Hepatocyte (in vitro differentiated cells): ENCODE measurements at regions not wholly inside any gene's neighbourhood (a gene's known extent, or its start where the extent isn't known, plus 50 kb on each side); places are given as distances from the start of the nearest gene placed in this dataset.
A peak's percentile ranks its signal among the peaks of the same experiment; 100 is the strongest.

Experiments used
- DNase-seq: peaks from one replicate; pipeline ENCODE4 v3.0.0-alpha.2; 2016; ENCODE audit warnings: low spot score
- H2AFZ ChIP-seq: fragments of 200-600 bp; sonication (generic); 2 replicates; pipeline ENCODE4 v1.6.0; 2016; ENCODE audit warnings: antibody characterized with exemption, mild to moderate bottlenecking
- H3K27ac ChIP-seq: fragments of 200-600 bp; sonication (generic); 2 replicates; pipeline ENCODE4 v1.5.1; 2016; ENCODE audit warnings: mild to moderate bottlenecking
- H3K27me3 ChIP-seq: fragments of 200-600 bp; sonication (generic); 2 replicates; pipeline ENCODE4 v1.6.1; 2016
- H3K36me3 ChIP-seq: fragments of 200-600 bp; sonication (generic); replicated peaks from 2 replicates; pipeline ENCODE4 v1.5.1; 2016; ENCODE audit warnings: low read depth; ENCODE audit not compliant: insufficient read depth
- H3K4me1 ChIP-seq: fragments of 200-600 bp; sonication (generic); 2 replicates; pipeline ENCODE4 v1.5.1; 2016; ENCODE audit warnings: mild to moderate bottlenecking, moderate library complexity; ENCODE audit not compliant: insufficient read depth
- H3K4me2 ChIP-seq: fragments of 200-600 bp; sonication (generic); 2 replicates; pipeline ENCODE4 v1.6.0; 2016
- H3K4me3 ChIP-seq: fragments of 200-600 bp; sonication (generic); 2 replicates; pipeline ENCODE4 v1.5.1; 2016; ENCODE audit warnings: mild to moderate bottlenecking
- H3K79me2 ChIP-seq: fragments of 200-600 bp; sonication (generic); 2 replicates; pipeline ENCODE4 v1.6.0; 2017; ENCODE audit warnings: mild to moderate bottlenecking
- H3K9me2 ChIP-seq: fragments of 200-600 bp; sonication (generic); replicated peaks from 2 replicates; pipeline ENCODE4 v1.6.0; 2017; ENCODE audit warnings: mild to moderate bottlenecking; ENCODE audit not compliant: insufficient read depth
- H3K9me3 ChIP-seq: fragments of 200-600 bp; sonication (generic); 2 replicates; pipeline ENCODE4 v1.5.1; 2016; ENCODE audit warnings: low read depth, mild to moderate bottlenecking
- H4K20me1 ChIP-seq: fragments of 200-600 bp; sonication (generic); 2 replicates; pipeline ENCODE4 v1.6.0; 2016; ENCODE audit warnings: mild to moderate bottlenecking; ENCODE audit not compliant: insufficient read depth, poor library complexity, severe bottlenecking
- CTCF ChIP-seq: fragments of 200-600 bp; sonication (generic); IDR thresholded peaks from 2 replicates; pipeline ENCODE4 v1.5.1; 2016; ENCODE audit warnings: antibody characterized with exemption, mild to moderate bottlenecking; ENCODE audit not compliant: poor library complexity
- EZH2 ChIP-seq: fragments of 200-600 bp; sonication (generic); IDR thresholded peaks from 2 replicates; pipeline ENCODE4 v1.6.1; 2016; ENCODE audit warnings: antibody characterized with exemption, mild to moderate bottlenecking, borderline replicate concordance
- EZH2phosphoT487 ChIP-seq: fragments of 200-600 bp; sonication (generic); IDR thresholded peaks from one replicate; pipeline ENCODE4 v1.6.1; 2018; ENCODE audit warnings: antibody characterized with exemption, mild to moderate bottlenecking, low read depth, moderate library complexity; ENCODE audit not compliant: unreplicated experiment, severe bottlenecking
- WGBS: methylation state at CpG from one replicate; pipeline ENCODE4 v1.1.6; 2016; ENCODE audit warnings: low lambda C conversion rate; ENCODE audit errors: missing lambda C conversion rate; 5-methylcytosine and 5-hydroxymethylcytosine counted together

GRCh38 chr5:75885849-75886596 lies 168.8 kb upstream of the POC5 start:
- Histone ChIP-seq H3K79me2 (no peaks in the 10 kb centered on the region), H3K9me3 (no peaks in the 10 kb centered on the region), H3K36me3 (no peaks in the 10 kb centered on the region), H3K27ac (no peak overlapping the region), H3K27me3 (no peaks in the 10 kb centered on the region), H3K4me1 (no peaks in the 10 kb centered on the region), H3K4me2 (no peak overlapping the region), H4K20me1 (no peaks in the 10 kb centered on the region), H2AFZ (no peak overlapping the region), H3K4me3 (no peak overlapping the region), H3K9me2 (no peaks in the 10 kb centered on the region)
- DNase-seq: peak; percentile 30
- WGBS: 52% methylated on average over 2 of the region's 2 CpGs
- TF ChIP-seq EZH2: no peak
- TF ChIP-seq EZH2phosphoT487: no peak
- TF ChIP-seq CTCF: peak; percentile 35

GRCh38 chr5:75885321-75885720 lies 168.1 kb upstream of the POC5 start:
- WGBS: 92% methylated on average over 1 of the region's 1 CpG

GRCh38 chr5:75869891-75870290 lies 152.7 kb upstream of the POC5 start:
- WGBS: 81% methylated on average over 2 of the region's 2 CpGs
- H4K20me1 ChIP-seq: no peaks in the 10 kb centered on the region
- H2AFZ ChIP-seq: no peak overlapping the region

More at GRCh38 chr5:75885321-75885720, 168.1 kb upstream of the POC5 start:
- Histone ChIP-seq H3K27me3 (no peaks in the 10 kb centered on the region), H3K9me3 (no peaks in the 10 kb centered on the region), H3K4me3 (no peak overlapping the region), H3K4me2 (no peak overlapping the region), H3K79me2 (no peaks in the 10 kb centered on the region), H3K4me1 (no peaks in the 10 kb centered on the region), H3K36me3 (no peaks in the 10 kb centered on the region), H3K9me2 (no peaks in the 10 kb centered on the region), H3K27ac (no peak overlapping the region), H2AFZ (no peak overlapping the region), H4K20me1 (no peaks in the 10 kb centered on the region)
- TF ChIP-seq EZH2 (no peak), CTCF (no peak), EZH2phosphoT487 (no peak)
- no peak for DNase-seq

More at GRCh38 chr5:75869891-75870290, 152.7 kb upstream of the POC5 start:
- Histone ChIP-seq H3K79me2 (no peaks in the 10 kb centered on the region), H3K9me2 (no peaks in the 10 kb centered on the region), H3K4me1 (no peaks in the 10 kb centered on the region), H3K27me3 (no peaks in the 10 kb centered on the region), H3K4me3 (no peak overlapping the region), H3K4me2 (no peak overlapping the region), H3K9me3 (no peaks in the 10 kb centered on the region), H3K27ac (no peak overlapping the region), H3K36me3 (no peaks in the 10 kb centered on the region)
- DNase-seq: no peak
- TF ChIP-seq EZH2phosphoT487 (no peak), EZH2 (no peak), CTCF (no peak)
